H9 (cell line): ENCODE measurements at regions not wholly inside any gene's neighbourhood (a gene's known extent, or its start where the extent isn't known, plus 50 kb on each side); places are given as distances from the start of the nearest gene placed in this dataset.
A peak's percentile ranks its signal among the peaks of the same experiment; 100 is the strongest.

ENCODE experiments used
- DNase-seq: peaks from one replicate; pipeline ENCODE4 v3.0.0-alpha.2; 2017
- H2AFZ ChIP-seq: one replicate; pipeline ENCODE4 v1.6.1; 2013; ENCODE audit warnings: mild to moderate bottlenecking, low read length, control low read depth, moderate library complexity
- H2AK5ac ChIP-seq: 2 replicates; pipeline ENCODE4 v1.6.1; 2013; ENCODE audit warnings: low read length, control low read depth, mixed read lengths; ENCODE audit not compliant: insufficient read length
- H2BK120ac ChIP-seq: one replicate; pipeline ENCODE4 v1.6.1; 2013; ENCODE audit warnings: low read depth, mild to moderate bottlenecking, low read length, control low read depth, inconsistent platforms; ENCODE audit not compliant: poor library complexity, severe bottlenecking
- H2BK12ac ChIP-seq: 2 replicates; pipeline ENCODE4 v1.6.1; 2013; ENCODE audit warnings: low read length, control low read depth, mixed read lengths, low read depth; ENCODE audit not compliant: insufficient read length
- H2BK15ac ChIP-seq: 2 replicates; pipeline ENCODE4 v1.6.1; 2013; ENCODE audit warnings: low read depth, low read length, control low read depth
- H2BK20ac ChIP-seq: one replicate; pipeline ENCODE4 v1.6.1; 2013; ENCODE audit warnings: low read depth, mild to moderate bottlenecking, low read length, control low read depth, inconsistent platforms; ENCODE audit not compliant: poor library complexity, severe bottlenecking
- H2BK5ac ChIP-seq: 2 replicates; pipeline ENCODE4 v1.6.1; 2013; ENCODE audit warnings: low read length, control low read depth, mixed read lengths; ENCODE audit not compliant: insufficient read length
- H3K14ac ChIP-seq: 2 replicates; pipeline ENCODE4 v1.6.1; 2013; ENCODE audit warnings: low read length, control low read depth; ENCODE audit not compliant: insufficient read depth
- H3K18ac ChIP-seq: 2 replicates; pipeline ENCODE4 v1.6.1; 2013; ENCODE audit warnings: low read depth, mild to moderate bottlenecking, mixed read lengths, low read length, control low read depth; ENCODE audit not compliant: insufficient read length
- H3K23ac ChIP-seq: 2 replicates; pipeline ENCODE4 v1.6.1; 2013; ENCODE audit warnings: low read length, control low read depth, mixed read lengths, low read depth; ENCODE audit not compliant: insufficient read length
- H3K23me2 ChIP-seq: 2 replicates; pipeline ENCODE4 v1.6.1; 2013; ENCODE audit warnings: low read depth, mild to moderate bottlenecking, mixed read lengths, low read length, control low read depth; ENCODE audit not compliant: insufficient read length, poor library complexity, severe bottlenecking
- H3K27ac ChIP-seq: 2 replicates; pipeline ENCODE4 v1.5.1; 2013; ENCODE audit warnings: low read length, control low read depth, mixed read lengths, low read depth; ENCODE audit not compliant: insufficient read length
- H3K27me3 ChIP-seq: 2 replicates; pipeline ENCODE4 v1.6.1; 2013; ENCODE audit warnings: low read length, control low read depth, inconsistent platforms; ENCODE audit not compliant: insufficient read depth
- H3K4ac ChIP-seq: 2 replicates; pipeline ENCODE4 v1.6.1; 2013; ENCODE audit warnings: low read depth, mild to moderate bottlenecking, control low read depth, inconsistent platforms, low read length, moderate library complexity
- H3K4me1 ChIP-seq: 2 replicates; pipeline ENCODE4 v1.6.1; 2013; ENCODE audit warnings: low read length, control low read depth, inconsistent platforms; ENCODE audit not compliant: insufficient read depth
- H3K4me2 ChIP-seq: 2 replicates; pipeline ENCODE4 v1.6.1; 2013; ENCODE audit warnings: low read length, control low read depth, mixed read lengths; ENCODE audit not compliant: insufficient read length, insufficient read depth
- H3K56ac ChIP-seq: 2 replicates; pipeline ENCODE4 v1.6.1; 2013; ENCODE audit warnings: low read depth, mild to moderate bottlenecking, mixed read lengths, low read length, control low read depth; ENCODE audit not compliant: insufficient read length
- H3K79me1 ChIP-seq: 2 replicates; pipeline ENCODE4 v1.6.1; 2013; ENCODE audit warnings: low read depth, mild to moderate bottlenecking, moderate library complexity, low read length, control low read depth, inconsistent platforms; ENCODE audit not compliant: insufficient read depth, poor library complexity, severe bottlenecking
- H3K79me2 ChIP-seq: 2 replicates; pipeline ENCODE4 v1.6.1; 2013; ENCODE audit warnings: low read length, control low read depth, inconsistent platforms; ENCODE audit not compliant: insufficient read depth
- H3K9ac ChIP-seq: 2 replicates; pipeline ENCODE4 v1.6.1; 2013; ENCODE audit warnings: low read length, control low read depth, mixed read lengths; ENCODE audit not compliant: insufficient read length; ENCODE audit errors: extremely low read depth
- H3K9me3 ChIP-seq: one replicate; pipeline ENCODE4 v1.6.1; 2013; ENCODE audit warnings: low read depth, low read length, inconsistent platforms; ENCODE audit not compliant: control insufficient read depth
- H3T11ph ChIP-seq: one replicate; pipeline ENCODE4 v1.6.1; 2013; ENCODE audit warnings: mild to moderate bottlenecking, low read length, control low read depth, inconsistent platforms
- H4K20me1 ChIP-seq: one replicate; pipeline ENCODE4 v1.6.1; 2013; ENCODE audit not compliant: control insufficient read depth, insufficient read length, insufficient read depth
- H4K5ac ChIP-seq: 2 replicates; pipeline ENCODE4 v1.6.1; 2013; ENCODE audit warnings: low read depth, mild to moderate bottlenecking, mixed read lengths, low read length, control low read depth; ENCODE audit not compliant: insufficient read length
- H4K8ac ChIP-seq: replicated peaks from 2 replicates; pipeline ENCODE4 v1.6.1; 2013; ENCODE audit warnings: low read length, control low read depth, mixed read lengths, low read depth; ENCODE audit not compliant: insufficient read length
- H4K91ac ChIP-seq: 2 replicates; pipeline ENCODE4 v1.6.1; 2013; ENCODE audit warnings: low read depth, mild to moderate bottlenecking, moderate library complexity, mixed read lengths, low read length, control low read depth; ENCODE audit not compliant: insufficient read length
- H3K27ac Mint-ChIP-seq, 3 experiments: 2 replicates in 2 of 3; 3 replicates in 1 of 3; pipeline ENCODE4 v1.8.0; 2020 to 2021; ENCODE audit warnings: mixed read lengths in 3 of 3, mild to moderate bottlenecking in 1 of 3, moderate library complexity in 1 of 3
- H3K27me3 Mint-ChIP-seq: 2 replicates; pipeline ENCODE4 v1.8.0; 2021; ENCODE audit warnings: low read depth, mild to moderate bottlenecking, moderate library complexity, mixed read lengths
- H3K36me3 Mint-ChIP-seq, 3 experiments: 2 replicates in 2 of 3; 3 replicates in 1 of 3; pipeline ENCODE4 v1.8.0; 2020 to 2021; ENCODE audit warnings: low read depth in 3 of 3, mixed read lengths in 3 of 3; ENCODE audit not compliant: insufficient read depth in 1 of 3
- H3K4me1 Mint-ChIP-seq, 2 experiments: 2 replicates each; pipeline ENCODE4 v1.8.0; 2020; ENCODE audit warnings: mixed read lengths in 2 of 2
- H3K4me3 Mint-ChIP-seq, 2 experiments: 2 replicates in 1 of 2; 3 replicates in 1 of 2; pipeline ENCODE4 v1.8.0; 2020 to 2021; ENCODE audit warnings: mild to moderate bottlenecking in 2 of 2, mixed read lengths in 2 of 2, moderate library complexity in 1 of 2
- H3K9me3 Mint-ChIP-seq, 2 experiments: 2 replicates in 1 of 2; 3 replicates in 1 of 2; pipeline ENCODE4 v1.8.0; 2020; ENCODE audit warnings: mild to moderate bottlenecking in 2 of 2, mixed read lengths in 2 of 2, moderate library complexity in 1 of 2
- CTCF ChIP-seq: fragments of 200-600 bp; sonication (generic); conservative IDR thresholded peaks from 3 replicates; pipeline ENCODE4 v1.8.0; 2021; ENCODE audit warnings: antibody characterized with exemption, mild to moderate bottlenecking
- WGBS: extraction: QIAGEN DNeasy Blood & Tissue Kit; methylation state at CpG from one replicate; pipeline ENCODE4 v1.1.7; 2013; ENCODE audit warnings: missing lambda C conversion rate, low lambda C conversion rate, mixed read lengths; ENCODE audit not compliant: insufficient read length; ENCODE audit errors: extremely low coverage; 5-methylcytosine and 5-hydroxymethylcytosine counted together

- H3K23me2 ChIP-seq, result no peaks in the 10 kb centered on the region
- H3K27me3 Mint-ChIP-seq, result no peaks in the 10 kb centered on the region
These were observed 274.3 kb downstream of the SEMA3D start for GRCh38 chr7:84912537-84912936.

More at GRCh38 chr7:84912537-84912936, 274.3 kb downstream of the SEMA3D start:
- H3K27ac ChIP-seq, result no peak overlapping the region
- H3K14ac ChIP-seq, result no peak overlapping the region
- Mint-ChIP-seq H3K4me3 (no peak overlapping the region), H3K4me1 (peaks cover 37 to 50% of the 10 kb centered on the region in 2 experiments), H3K27ac (peak overlapping the region; percentile 82 to 96 (median 93); a peak in 5 of 7 replicates), H3K9me3 (no peaks in the 10 kb centered on the region; a peak in 1 of 5 replicates), H3K36me3 (no peaks in the 10 kb centered on the region)
- no peak overlapping the region for H2BK5ac ChIP-seq
- no peak overlapping the region for H3K9ac ChIP-seq
- no peak overlapping the region for H2BK12ac ChIP-seq
- H2BK15ac ChIP-seq, result no peak overlapping the region
- H4K8ac ChIP-seq, result no peak overlapping the region
- H3K4ac ChIP-seq, result no peak overlapping the region
- H3K79me1 ChIP-seq, result no peaks in the 10 kb centered on the region
- no peak overlapping the region for H3K56ac ChIP-seq
- no peaks in the 10 kb centered on the region for H3K79me2 ChIP-seq
- no peak overlapping the region for H2AFZ ChIP-seq
- no peak overlapping the region for H2AK5ac ChIP-seq
- no peak overlapping the region for H3K4me2 ChIP-seq
- H3K9me3 ChIP-seq, result no peaks in the 10 kb centered on the region
- no peak for TF ChIP-seq CTCF
- H4K91ac ChIP-seq, result no peak overlapping the region
- DNase-seq, result no peak
- no peak overlapping the region for H4K5ac ChIP-seq
- WGBS, result no CpG with 5 or more reads among the region's 2 CpGs
- no peaks in the 10 kb centered on the region for H3K27me3 ChIP-seq
- no peak overlapping the region for H3K18ac ChIP-seq
- no peak overlapping the region for H2BK120ac ChIP-seq
- H3T11ph ChIP-seq, result no peak overlapping the region
- no peaks in the 10 kb centered on the region for H4K20me1 ChIP-seq
- no peaks in the 10 kb centered on the region; the same call in 1 of the 2 replicates for H3K4me1 ChIP-seq
- no peak overlapping the region for H2BK20ac ChIP-seq
- H3K23ac ChIP-seq, result no peak overlapping the region
